ENCODE measurements at regions not wholly inside any gene's neighbourhood (a gene's known extent, or its start where the extent isn't known, plus 50 kb on each side); places are given as distances from the start of the nearest gene placed in this dataset.
"Not testable (repeated sequence)": the region's sequence is repeated elsewhere in the genome, so short reads cannot be mapped to it uniquely, and the experiment has no call there.

DNA sequence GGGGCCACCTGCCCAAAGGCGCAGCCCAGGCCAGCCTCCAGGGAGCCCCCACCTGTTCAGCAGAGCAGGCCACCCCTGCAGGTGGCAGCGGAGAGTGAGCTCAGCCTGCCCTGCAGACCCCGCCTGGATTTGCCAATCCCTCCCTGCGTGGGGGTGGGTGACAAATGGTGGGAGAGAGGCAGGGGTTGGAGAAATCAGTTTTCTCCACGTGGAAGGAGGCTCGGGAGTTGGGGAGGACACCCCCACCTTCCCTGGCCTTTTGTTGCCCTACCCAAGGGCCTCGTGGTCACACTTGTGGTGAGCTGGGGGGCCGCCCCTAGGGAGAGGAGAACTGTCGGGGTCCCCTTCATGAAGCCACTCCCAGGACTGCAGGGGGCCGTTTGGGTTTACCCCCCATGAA is 351.7 kb downstream of the CNTNAP3B start:
- TF ChIP-seq CTCF, POLR2A (IDR thresholded peaks at IDR 0.05): not testable (repeated sequence)
